NCI-H2196 (cell line): ENCODE measurements at regions not wholly inside any gene's neighbourhood (a gene's known extent, or its start where the extent isn't known, plus 50 kb on each side); places are given as distances from the start of the nearest gene placed in this dataset.
"Not testable (repeated sequence)": the region's sequence is repeated elsewhere in the genome, so short reads cannot be mapped to it uniquely, and the experiment has no call there.

Experiments
- DNase-seq: peaks from one replicate; lab custom pipeline; 2025; ENCODE audit not compliant: unreplicated experiment; lab: John Stamatoyannopoulos, UW

- DNase-seq, result no peak
Measured at GRCh38 chr4:114236171-114236769, 256.8 kb upstream of the ARSJ start.

DNA sequence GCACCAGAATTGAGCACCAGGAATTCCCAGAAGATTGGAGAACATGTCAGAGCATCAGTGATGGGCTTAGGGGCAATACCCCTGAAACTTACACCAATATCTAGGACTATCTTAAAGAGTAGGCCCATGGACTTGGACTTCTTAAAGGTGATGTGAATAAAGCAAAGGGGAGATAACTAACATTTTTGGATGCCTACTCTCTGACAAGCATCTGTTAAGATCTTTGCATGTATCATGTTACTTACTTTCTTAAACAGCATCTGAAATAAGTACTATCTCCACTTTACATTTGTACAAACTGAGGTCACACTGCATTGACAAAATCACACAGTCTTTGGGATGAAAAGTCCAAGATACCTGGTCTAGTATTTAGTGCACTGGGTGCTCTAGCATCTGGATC, 258.6 kb upstream of the ARSJ start:
- DNase-seq, result no peak

- no peak for DNase-seq
Measured at GRCh38 chr4:114249561-114249960, 270.1 kb upstream of the ARSJ start.

DNA sequence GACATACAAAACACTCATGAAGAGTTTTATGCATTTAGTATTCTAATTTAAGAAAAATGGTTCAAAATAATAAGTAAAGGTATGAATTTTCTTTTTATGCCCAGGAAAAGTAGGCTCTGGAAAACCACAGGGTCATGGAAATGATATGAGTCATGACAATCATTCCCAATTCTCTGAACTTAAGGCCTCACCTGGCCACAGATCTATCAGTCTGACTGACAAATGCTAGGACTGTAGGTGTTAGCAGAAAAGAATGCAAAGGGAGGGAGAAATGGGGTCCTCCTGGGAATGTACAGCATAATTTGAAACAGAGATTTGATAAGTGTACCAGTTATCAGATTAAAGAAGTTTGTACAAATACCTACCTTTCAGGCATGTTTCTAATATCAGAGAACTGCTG, 270.5 kb upstream of the ARSJ start:
- DNase-seq, result no peak

DNA sequence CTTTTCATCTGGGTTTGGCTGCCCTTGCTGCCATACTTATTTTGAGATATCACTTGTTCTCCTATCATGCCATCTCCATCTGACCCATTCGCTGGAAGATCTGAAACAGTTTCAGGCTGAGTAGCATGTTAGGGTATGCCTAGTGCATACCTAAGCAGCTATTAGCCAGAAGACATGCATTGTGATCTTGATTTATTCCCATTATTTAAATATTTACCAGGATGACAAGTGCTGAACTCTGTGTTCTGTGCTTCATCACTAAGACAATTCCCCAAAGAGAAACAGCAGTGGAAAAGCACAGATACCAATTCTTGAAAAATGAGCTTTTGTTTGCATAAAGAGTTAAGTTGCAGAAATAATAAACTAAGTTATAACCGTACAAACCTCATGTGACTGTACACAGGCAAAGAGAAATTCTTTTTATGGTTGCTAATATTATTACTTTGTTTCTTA, 271.0 kb upstream of the ARSJ start:
- DNase-seq, result no peak

DNA sequence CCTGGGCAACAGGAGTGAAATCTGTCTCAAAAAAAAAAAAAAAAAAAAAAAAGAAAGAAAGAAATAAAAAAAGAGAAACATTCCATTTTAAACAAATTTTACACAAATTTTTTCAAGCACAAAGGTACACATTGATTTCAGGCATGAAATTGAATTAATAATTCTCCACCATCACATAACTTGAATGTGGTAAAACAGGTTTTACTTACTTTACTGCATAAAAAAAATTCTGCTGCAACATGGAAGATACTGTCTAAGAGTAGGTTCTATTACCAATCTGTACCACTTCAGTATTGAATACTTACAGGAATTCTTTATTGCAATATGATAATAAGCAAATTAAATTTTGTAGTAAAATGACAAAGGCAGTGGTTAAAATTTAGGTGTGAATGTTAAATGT, 271.6 kb upstream of the ARSJ start:
- no peak for DNase-seq

GRCh38 chr4:114252499-114252898, 273.1 kb upstream of the ARSJ start:
- no peak for DNase-seq

DNA sequence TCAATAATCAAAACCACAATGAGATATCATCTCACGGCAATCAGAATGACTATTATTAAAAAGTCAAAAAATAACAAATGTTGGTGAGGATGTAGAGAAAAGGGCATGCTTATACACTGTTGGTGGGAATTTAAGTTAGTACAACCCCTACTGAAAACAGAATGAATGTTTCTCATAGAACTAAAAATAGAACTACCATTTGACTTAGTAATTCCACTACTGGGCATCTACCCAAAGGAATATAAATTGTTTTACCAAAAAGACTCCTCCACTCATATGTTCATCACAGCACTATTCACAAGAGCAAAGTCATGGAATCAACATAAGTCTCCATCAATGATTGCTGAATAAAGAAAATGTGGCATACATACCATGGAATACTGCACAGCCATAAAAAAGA, 278.1 kb upstream of the ARSJ start:
- no peak for DNase-seq

GRCh38 chr4:114262421-114262820, 283.0 kb upstream of the ARSJ start:
- not testable (repeated sequence) for DNase-seq

- DNase-seq, result no peak
Measured at GRCh38 chr4:114263233-114263632, 283.8 kb upstream of the ARSJ start.

DNA sequence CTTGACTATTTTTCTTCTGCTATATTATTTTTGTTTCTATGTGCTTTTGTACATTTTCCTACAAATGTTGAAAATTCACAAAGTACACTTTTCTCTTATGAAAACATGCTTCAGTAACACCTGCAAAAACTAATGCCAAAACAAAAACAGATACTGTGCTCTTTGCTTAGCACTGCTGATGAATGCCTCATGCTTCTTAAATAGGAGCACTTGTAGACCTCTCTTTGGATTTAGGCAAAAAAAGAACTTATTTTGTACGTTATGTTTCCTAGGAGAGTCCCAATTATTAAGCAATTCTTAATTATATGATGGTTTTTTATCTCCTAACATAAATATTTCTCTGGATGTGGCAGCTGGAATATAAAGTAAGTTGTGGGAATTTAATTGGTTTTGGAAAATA, 285.0 kb upstream of the ARSJ start:
- DNase-seq, result no peak

DNA sequence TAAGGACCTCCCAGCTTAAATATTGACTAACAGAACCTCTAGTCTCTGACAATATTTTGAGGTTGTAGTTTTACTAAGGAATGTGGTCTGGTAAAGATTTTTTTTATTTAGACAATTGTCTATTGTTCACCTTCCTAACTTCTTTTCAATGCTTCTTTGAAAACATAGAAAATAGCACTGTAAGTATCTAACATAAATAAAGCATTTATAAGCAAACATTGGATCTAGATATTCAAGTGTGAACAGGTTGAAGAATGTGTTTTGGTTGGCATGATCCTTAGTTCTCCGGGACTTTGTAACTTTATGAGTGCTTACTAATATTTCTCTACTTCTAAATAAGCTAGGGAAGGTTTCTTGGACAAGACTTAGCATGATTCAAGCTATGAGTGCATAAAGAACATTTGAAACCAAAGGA, 285.4 kb upstream of the ARSJ start:
- DNase-seq, result no peak

DNA sequence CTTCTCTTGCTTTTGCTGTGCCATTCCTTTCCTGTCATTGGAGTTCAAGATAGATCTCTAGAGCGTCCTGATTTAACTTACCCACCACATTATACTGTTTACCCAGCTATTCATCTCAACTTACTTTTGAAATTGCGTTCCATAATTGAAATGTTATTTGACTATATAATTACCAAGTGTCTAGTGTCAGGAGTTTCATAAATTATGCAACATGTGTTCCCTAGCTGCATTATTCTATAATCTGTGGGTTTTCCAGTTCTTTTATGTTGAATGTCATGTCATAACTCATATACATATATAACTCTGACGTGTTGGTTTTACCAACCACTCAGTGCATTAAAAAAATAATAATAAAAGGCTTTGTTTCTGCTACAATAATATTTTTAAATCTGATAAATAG, 285.9 kb upstream of the ARSJ start:
- DNase-seq, result no peak

DNA sequence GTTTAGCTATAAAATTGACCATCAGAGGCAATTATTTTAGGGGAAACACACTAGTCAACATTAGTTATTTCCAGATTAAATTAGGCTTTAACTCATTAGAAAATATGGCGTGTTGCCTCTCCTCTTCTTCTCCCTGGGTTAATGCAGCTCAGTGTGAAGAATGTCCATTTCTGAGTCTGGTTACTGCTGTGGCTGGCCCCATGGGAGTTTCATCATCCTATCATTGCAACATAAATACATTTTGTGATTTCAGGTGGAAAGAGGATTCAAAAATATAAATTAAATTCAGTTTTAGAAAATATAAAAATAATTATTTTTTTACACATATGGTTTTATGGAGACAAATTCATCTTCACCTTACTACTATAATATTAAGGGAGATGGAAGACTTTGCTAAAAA, 288.5 kb upstream of the ARSJ start:
- no peak for DNase-seq

DNA sequence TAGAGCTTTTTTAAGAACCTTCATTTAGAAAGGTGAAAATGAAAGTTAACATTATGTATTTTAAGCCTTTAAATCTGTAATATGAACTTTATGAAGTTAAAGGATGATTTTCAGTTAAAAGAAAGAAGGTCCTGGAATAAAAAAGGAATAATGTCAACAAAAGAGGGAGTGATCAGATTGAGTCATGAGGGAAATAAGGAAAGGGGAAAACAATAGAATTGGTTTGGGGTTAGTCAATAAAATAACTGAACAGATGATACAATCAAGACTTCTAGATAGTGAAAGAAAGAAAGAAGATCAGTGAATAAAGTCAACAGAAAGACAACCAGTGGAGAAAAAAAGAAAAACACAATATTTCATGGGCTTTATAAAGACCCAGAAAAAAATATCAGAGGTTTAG, 291.6 kb upstream of the ARSJ start:
- no peak for DNase-seq

GRCh38 chr4:114272226-114272625, 292.8 kb upstream of the ARSJ start:
- DNase-seq, result no peak

DNA sequence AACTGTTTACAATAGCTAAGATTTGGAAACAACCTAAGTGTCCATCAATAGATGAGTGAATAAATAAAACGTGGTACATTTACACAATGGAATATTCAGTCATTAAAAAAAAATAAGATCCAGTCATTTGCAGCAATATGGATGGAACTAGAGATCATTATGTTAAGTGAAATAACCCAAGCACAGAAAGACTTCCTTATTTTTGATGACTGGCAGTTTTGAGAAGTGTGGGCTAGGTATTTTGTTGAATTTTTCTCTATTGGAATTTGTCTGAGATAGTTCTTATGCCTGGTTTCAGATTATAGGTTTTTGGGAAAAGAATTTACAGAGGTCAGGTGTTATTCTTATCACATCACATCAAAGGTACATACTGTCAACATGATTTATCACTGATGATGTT, 293.8 kb upstream of the ARSJ start:
- no peak for DNase-seq

- no peak for DNase-seq
Measured at GRCh38 chr4:114277690-114278089, 298.2 kb upstream of the ARSJ start.

GRCh38 chr4:114279066-114279465, 299.6 kb upstream of the ARSJ start:
- no peak for DNase-seq

DNA sequence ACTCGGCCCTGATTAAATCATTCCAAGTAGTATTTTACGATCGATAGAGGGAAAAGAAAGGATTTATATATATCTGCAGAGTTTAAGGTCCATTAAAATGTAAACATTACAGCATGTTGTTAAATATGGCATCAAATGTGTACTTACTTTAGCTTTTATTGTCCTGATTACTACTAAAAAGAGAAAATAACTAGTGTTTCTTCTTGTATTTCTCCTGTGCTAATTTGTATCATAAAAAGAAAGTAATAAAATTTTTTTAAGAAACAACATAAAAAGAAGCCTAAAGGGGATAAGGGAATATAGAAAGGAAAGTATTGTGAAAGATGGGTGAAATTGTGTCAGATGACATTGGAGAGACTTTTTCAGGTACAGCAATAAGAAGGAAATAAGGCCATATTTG, 300.3 kb upstream of the ARSJ start:
- no peak for DNase-seq

DNA sequence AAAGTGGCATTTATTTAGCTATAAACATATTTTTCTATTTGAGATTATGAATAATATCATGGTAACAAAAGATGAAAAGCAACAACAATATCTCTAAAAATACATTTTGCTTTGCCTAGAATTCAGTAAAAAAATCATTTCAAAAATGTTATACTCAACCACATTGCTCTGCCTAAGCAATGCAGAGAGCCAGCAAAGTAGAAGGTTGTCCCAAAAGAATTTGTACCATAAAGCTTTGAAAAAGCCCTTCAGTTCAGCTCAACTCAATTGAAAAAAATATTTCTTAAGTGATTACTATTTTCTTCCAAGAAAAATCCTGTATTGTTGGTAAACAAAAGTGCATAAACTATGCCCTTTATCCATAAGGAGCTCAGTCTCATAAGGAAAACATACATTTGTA, 301.2 kb upstream of the ARSJ start:
- DNase-seq, result no peak

GRCh38 chr4:114281164-114281960, 301.9 kb upstream of the ARSJ start:
- DNase-seq, result no peak

- DNase-seq, result no peak
Measured at GRCh38 chr4:114282937-114283336, 303.5 kb upstream of the ARSJ start.
